NCI-H524 treated with DMSO at 0.1 percent for 48 hours (cell line): ENCODE measurements at regions not wholly inside any gene's neighbourhood (a gene's known extent, or its start where the extent isn't known, plus 50 kb on each side); places are given as distances from the start of the nearest gene placed in this dataset.

Experiments
- DNase-seq: peaks from one replicate; lab custom pipeline; 2025; lab: John Stamatoyannopoulos, UW

DNA sequence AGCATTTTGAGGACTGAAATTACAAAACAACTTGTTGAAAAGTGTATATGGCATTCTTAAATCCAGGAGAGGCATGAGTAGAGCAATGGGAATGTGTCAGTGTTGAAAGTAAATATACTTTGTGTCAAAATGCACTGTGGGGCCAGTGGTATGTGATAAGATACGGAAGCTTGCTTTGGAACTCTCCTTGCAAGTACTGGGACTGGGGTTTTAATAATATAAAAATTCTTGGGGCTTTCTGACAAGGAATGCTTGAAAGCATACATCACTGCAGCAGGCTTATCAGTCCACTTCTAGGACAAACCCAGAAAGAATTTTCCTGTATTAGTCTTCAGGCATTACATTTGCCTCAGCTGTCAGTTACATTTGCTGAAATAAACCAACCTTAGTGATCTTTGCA lies 472.8 kb upstream of the FZD8 start:
- no peak for DNase-seq

GRCh38 chr10:36114141-36114540 lies 472.0 kb upstream of the FZD8 start:
- DNase-seq, result no peak

DNA sequence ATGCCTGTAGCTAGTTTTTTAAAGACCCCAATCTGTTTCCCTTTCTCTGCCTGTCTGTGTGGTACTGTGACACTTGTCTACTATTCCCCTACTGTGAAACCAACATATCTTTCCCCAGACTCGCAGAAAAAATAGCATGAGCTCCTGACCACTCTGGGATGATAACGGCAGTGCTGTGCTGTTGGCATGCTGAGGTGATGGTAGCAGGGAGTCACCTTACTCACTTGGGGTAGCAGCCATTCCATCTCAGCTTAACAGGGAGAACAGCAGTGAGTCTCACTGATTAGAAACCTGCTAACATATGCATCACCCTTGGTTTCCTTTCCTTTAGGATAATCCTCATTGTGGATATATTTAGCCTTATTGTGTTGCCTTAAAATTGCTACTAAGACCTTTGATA lies 469.6 kb upstream of the FZD8 start:
- no peak for DNase-seq

DNA sequence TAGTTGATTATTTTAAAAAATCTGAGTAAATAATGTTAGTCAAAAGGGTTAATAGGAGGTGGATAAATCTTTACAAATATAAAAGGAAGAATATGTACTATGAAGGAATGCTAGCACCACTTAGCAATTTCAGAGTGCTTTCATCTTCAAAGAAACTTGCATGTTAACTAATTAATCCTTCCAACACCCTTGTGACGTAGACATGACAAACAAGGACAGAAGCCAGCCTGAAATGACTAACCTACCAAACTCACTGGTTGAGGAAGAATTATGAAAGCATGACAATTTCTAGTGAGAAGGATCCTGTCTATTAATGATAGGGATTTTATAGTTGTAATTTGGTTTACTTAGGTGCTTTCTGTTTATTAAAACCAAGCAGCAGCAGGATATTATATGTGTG lies 468.0 kb upstream of the FZD8 start:
- DNase-seq, result no peak

- DNase-seq, result no peak
Measured at GRCh38 chr10:36109399-36110023, 467.4 kb upstream of the FZD8 start.

- DNase-seq, result no peak
Measured at GRCh38 chr10:36097696-36098095, 455.6 kb upstream of the FZD8 start.

GRCh38 chr10:36096576-36096975 lies 454.5 kb upstream of the FZD8 start:
- no peak for DNase-seq

DNA sequence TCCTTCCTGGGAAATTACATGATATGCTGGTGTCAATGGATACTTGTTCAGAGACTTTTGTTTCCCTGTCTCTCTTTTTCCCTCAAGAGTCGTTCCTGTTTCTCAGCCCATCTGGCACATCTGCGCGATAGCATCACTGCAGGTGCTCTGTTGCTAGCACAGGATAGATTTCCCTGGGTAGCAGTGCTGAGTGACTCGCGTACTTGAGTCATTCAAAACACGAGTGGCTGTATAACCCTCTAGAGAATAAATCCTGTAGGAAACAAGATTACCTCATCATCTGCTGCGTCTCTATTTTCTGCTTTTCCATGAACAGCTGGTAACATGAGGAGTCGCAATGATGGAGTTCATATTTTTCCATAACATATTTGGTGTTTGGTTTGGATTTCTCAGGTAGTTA lies 452.0 kb upstream of the FZD8 start:
- peak; percentile 67 for DNase-seq

DNA sequence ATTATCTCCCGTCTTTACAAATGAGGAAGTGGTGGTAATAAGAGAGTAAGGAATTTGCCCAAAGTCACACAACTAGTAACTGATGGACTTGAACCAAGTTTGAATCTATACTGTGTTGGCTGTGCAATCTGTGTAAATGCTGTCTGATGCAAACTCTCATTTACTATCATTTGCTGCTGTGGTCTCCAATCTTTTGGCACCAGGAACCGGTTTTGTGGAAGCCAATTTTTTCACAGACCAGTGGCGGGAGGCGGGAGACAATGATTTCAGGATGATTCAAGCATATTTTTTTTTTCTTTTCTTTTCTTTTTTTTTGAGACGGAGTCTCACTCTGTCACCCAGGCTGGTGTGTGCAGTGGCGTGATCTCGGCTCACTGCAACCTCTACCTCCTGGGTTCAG lies 450.0 kb upstream of the FZD8 start:
- no peak for DNase-seq

DNA sequence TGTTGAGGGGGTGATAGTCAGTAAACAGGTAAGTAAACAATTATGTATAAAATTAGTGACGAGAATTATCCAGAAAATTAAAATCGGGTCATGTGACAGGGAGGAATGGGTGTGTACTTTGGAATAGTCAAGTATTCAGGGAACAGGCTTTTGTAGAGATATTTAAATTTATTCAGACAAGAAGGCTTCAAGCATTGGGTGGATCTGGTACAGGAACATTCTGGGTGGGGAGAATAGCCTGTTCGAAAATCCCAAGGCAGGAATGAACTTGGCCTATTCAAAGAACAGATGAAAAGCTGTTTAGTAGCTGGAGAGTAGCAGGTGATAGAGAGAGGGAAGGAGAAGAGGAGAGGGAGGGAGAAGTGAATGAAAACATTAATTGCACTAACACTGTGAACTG lies 448.9 kb upstream of the FZD8 start:
- DNase-seq, result no peak

GRCh38 chr10:36089790-36090440 lies 447.8 kb upstream of the FZD8 start:
- no peak for DNase-seq

DNA sequence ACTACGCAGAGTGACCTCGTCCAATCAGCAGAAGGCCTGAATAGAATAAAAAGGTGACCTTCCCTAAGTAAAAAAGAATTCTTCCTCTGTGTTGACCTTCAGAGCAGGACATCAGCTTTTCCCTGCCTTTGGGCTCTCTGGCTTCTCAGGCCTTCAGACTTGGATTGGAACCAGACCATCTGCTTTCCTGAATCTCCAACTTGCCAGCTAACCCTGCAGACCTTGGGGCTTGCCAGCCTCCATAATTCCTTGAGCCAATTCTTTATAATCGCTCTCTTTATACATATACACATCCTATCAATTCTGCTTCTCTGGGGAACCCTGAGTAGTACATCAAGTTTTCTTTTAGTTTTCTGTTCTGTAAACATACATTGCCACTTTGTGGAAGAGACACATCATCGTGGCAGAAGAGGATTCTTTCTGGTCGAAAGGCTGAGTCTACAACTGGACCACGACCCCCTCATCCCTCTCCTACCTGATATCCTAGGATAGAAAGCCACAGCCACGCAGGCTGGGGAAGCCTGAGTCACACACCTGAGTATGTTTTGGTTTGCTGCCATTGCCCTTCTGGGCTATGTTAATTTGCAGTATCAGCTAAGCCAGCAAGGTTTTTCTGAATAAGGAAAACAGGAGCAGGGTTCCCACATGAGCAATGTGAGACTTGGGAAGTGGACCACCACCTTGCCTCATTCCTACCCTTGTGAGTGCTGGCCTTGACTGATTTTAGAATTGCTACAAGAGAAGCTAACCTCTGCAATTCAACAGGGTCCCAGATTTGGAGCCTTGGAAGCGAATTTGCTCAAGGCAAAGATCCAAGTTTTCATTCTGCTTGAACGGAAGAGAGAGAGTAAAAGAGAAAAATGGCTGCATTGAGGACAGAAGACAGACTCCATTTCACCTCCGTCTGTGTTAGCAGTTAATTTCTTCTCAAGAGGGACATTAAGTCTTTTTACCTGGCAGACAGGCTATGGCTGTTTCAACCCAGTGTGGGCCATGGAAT lies 445.2 kb upstream of the FZD8 start:
- no peak for DNase-seq

- no peak for DNase-seq
Measured at GRCh38 chr10:36075196-36075595, 433.1 kb upstream of the FZD8 start.

- no peak for DNase-seq
Measured at GRCh38 chr10:36073796-36074345, 431.8 kb upstream of the FZD8 start.

DNA sequence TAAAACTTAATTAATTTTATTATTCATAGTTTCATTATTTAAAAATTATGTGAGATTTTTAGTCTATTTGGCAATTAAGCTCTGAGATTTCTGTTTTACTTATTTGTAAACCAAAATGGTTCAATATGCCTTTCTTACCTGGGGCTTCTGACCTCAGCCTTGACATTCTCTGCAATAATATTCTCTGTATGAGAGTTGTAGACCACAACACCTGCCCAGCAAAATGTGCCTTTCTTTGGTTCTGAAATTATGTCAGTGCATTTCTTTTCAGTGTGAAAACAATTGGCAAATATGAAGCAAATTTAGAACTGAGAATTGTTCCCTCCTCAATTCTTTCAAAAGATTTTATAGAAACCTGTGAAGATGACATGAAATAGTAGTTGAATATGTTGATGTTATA lies 426.4 kb upstream of the FZD8 start:
- no peak for DNase-seq

DNA sequence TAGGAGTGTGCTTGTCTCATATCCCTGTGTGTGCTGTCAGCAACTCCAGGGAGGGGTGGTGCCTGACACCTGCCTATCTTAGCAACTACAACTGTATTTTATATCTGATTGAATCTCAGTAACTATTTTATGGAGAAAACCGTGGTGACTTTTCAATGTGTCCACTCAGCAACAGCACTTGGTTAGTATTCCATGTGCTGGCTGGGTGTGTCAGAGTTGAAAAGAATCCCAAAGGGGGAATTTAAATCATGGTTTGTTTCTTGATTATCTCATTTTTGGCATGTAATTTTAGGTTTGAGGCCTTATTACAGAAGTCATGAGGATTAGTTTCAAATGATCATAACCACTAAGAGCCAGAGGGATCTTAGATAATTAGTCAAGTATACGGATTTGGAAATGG lies 425.7 kb upstream of the FZD8 start:
- DNase-seq, result no peak

- no peak for DNase-seq
Measured at GRCh38 chr10:36066850-36067249, 424.8 kb upstream of the FZD8 start.

DNA sequence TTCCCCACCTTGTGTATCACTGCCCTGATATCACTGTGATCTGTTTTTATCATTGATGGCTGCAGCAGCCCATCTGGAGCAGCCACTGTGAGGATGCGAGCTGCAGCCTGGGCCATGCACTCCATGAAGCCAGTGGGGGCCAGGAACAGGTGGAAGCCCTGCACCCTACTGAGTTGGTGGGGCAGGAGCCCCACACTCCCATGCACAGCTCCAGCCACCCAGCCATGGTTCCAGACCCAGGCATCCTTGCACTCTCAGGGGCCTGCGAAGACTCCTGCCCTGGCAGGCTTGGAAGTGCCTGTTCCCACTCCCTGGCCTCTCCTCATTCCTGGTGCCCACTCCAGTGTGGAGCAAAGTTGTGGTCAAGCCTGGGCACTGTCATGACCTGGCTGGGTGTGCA lies 424.0 kb upstream of the FZD8 start:
- no peak for DNase-seq

- DNase-seq, result no peak
Measured at GRCh38 chr10:36063396-36063795, 421.3 kb upstream of the FZD8 start.

GRCh38 chr10:36057731-36058130 lies 415.6 kb upstream of the FZD8 start:
- no peak for DNase-seq

DNA sequence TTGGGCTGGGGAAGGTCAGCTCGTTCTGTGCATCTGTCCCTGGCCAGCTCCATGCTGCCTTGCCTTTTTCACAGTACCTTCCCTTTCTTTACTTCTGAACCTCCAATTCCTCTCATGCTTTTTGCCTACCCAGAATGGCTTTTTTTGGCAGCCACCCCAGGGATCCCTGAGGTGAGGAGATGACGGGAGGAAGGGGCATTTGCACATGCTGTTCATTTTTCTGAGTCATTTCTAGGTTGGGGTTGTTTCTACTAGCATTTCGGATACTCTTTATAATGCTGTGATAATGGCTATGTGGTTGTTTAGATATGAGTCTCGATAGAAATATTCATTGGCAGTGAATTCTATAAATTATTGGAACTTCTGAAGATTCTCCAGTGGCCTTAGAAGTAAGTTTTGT lies 415.1 kb upstream of the FZD8 start:
- DNase-seq, result no peak

DNA sequence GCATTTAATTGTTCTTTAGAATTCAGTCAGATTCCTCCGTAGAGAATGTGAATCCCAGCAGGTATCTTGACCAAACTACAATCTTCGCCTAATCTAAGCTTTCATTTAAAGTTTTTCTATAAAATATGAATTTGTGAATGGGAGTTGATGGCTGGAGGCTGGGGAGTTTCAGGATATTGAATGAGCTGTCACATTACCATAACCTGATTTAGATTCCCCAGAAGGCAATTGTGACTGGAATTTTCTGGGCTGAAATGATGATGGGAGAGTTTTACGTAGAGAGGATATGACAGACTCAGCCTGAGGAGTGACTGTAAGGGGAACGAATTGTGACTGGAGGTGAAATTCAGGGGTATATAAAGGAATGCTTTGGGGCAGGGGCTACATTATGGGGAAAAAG lies 411.7 kb upstream of the FZD8 start:
- no peak for DNase-seq

DNA sequence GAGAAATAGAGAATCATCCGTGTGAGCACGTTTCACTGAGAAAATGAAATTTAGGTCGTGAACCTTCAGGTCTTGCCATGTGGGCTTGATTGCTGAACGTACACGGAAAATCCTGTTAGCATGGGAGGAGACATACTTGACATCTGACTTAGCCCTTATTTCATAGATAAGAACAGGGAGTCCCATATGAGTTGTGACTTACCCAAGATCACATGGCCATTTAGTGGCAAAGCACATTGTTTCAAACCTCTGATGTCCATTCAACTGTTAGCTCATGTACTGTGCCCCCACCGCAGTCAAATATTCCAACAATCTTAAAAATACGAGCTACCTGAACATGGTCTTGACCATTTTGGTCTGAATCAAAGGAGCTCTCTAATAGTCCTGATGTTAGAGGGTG lies 411.2 kb upstream of the FZD8 start:
- no peak for DNase-seq
